ENCODE measurements at regions not wholly inside any gene's neighbourhood (a gene's known extent, or its start where the extent isn't known, plus 50 kb on each side); places are given as distances from the start of the nearest gene placed in this dataset.

GRCh38 chr16:5451641-5452040, 354.0 kb upstream of the EEF2KMT start:
- Histone ChIP-seq H2AFZ (ENCODE audit: low read depth, low read length, severe bottlenecking) (no peak overlapping the region), H4K20me1 (ENCODE audit: low read depth, low read length) (no peaks in the 10 kb centered on the region), H3K4me2 (ENCODE audit: low read depth, low read length, poor library complexity, severe bottlenecking) (no peak overlapping the region), H3K4me3 (ENCODE audit: insufficient read depth, low read length, poor library complexity, severe bottlenecking) (no peak overlapping the region), H3K27ac (ENCODE audit: low read depth, low read length) (no peak overlapping the region), H3K36me3 (ENCODE audit: low read length) (no peaks in the 10 kb centered on the region), H3K9me3 (ENCODE audit: insufficient read depth, low read length) (no peaks in the 10 kb centered on the region), H3F3A (ENCODE audit: insufficient read depth) (no peaks in the 10 kb centered on the region), H3K79me2 (ENCODE audit: insufficient read depth, low read length) (no peaks in the 10 kb centered on the region), H3K9me2 (replicated peaks; ENCODE audit: insufficient read depth, low read length) (no peaks in the 10 kb centered on the region), H3K9ac (ENCODE audit: low read length) (no peak overlapping the region), H3K27me3 (ENCODE audit: low read length) (no peaks in the 10 kb centered on the region)
- no peak for TF ChIP-seq CTCF (IDR thresholded peaks at IDR 0.05; ENCODE audit: insufficient read depth, low read length, poor library complexity, severe bottlenecking)

DNA sequence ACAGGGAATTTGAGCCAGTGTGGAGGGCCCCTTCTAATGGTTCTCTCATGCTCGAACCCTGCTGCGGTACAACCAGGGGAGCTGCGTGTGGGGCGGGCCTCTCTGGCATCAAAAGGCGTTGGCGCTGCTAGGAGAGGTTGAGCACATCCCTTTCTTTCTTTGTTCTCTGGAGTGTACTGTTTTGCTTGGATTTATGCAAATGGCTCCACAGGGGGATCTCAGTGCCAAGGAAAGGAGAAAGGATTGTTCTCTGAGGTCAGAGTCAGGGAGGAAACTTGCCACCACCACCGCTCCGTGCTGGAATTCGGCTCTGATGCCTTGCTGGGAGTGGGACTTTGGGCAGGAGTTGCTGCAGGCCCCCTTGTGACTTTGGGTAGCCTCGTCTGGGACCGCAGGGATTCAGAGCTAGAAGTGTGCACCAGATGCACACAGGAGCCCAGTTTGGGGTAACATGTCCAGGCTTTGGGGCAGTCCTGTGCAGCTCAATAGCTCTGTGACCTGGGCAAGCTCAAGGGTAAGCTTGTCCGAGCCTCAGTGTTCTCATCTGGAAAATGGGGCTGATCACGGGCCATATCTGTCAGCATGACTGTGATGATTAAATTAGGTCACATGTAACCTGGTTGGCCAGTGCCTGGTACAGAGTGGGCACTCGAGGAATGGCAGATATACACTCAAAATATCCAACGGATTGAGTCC, 353.0 kb upstream of the EEF2KMT start:
- Histone ChIP-seq H3K36me3 (ENCODE audit: low read length) (no peaks in the 10 kb centered on the region), H3K9me2 (replicated peaks; ENCODE audit: insufficient read depth, low read length) (no peaks in the 10 kb centered on the region), H4K20me1 (ENCODE audit: low read depth, low read length) (no peaks in the 10 kb centered on the region), H3K4me2 (ENCODE audit: low read depth, low read length, poor library complexity, severe bottlenecking) (no peak overlapping the region), H3K27me3 (ENCODE audit: low read length) (no peaks in the 10 kb centered on the region), H3K27ac (ENCODE audit: low read depth, low read length) (no peak overlapping the region), H3K9ac (ENCODE audit: low read length) (no peak overlapping the region), H3F3A (ENCODE audit: insufficient read depth) (no peaks in the 10 kb centered on the region), H2AFZ (ENCODE audit: low read depth, low read length, severe bottlenecking) (no peak overlapping the region), H3K79me2 (ENCODE audit: insufficient read depth, low read length) (no peaks in the 10 kb centered on the region), H3K4me3 (ENCODE audit: insufficient read depth, low read length, poor library complexity, severe bottlenecking) (no peak overlapping the region), H3K9me3 (ENCODE audit: insufficient read depth, low read length) (no peaks in the 10 kb centered on the region)
- TF ChIP-seq CTCF (IDR thresholded peaks at IDR 0.05; ENCODE audit: insufficient read depth, low read length, poor library complexity, severe bottlenecking) = no peak

GRCh38 chr16:5449901-5450300, 352.3 kb upstream of the EEF2KMT start:
- Histone ChIP-seq H3K9me2 (replicated peaks; ENCODE audit: insufficient read depth, low read length) (no peaks in the 10 kb centered on the region), H3F3A (ENCODE audit: insufficient read depth) (no peaks in the 10 kb centered on the region), H3K27me3 (ENCODE audit: low read length) (no peaks in the 10 kb centered on the region), H3K36me3 (ENCODE audit: low read length) (no peaks in the 10 kb centered on the region), H3K9me3 (ENCODE audit: insufficient read depth, low read length) (no peaks in the 10 kb centered on the region), H3K4me2 (ENCODE audit: low read depth, low read length, poor library complexity, severe bottlenecking) (no peak overlapping the region), H2AFZ (ENCODE audit: low read depth, low read length, severe bottlenecking) (no peak overlapping the region), H3K9ac (ENCODE audit: low read length) (no peak overlapping the region), H4K20me1 (ENCODE audit: low read depth, low read length) (no peaks in the 10 kb centered on the region), H3K4me3 (ENCODE audit: insufficient read depth, low read length, poor library complexity, severe bottlenecking) (no peak overlapping the region), H3K79me2 (ENCODE audit: insufficient read depth, low read length) (no peaks in the 10 kb centered on the region), H3K27ac (ENCODE audit: low read depth, low read length) (no peak overlapping the region)
- no peak for TF ChIP-seq EZH2phosphoT487 (conservative IDR thresholded peaks at IDR 0.05; ENCODE audit: low read length)
- no peak for TF ChIP-seq CTCF (IDR thresholded peaks at IDR 0.05; ENCODE audit: insufficient read depth, low read length, poor library complexity, severe bottlenecking)

Data from SU-DHL-6 (cell line).